Neural progenitor cell (in vitro differentiated cells): ENCODE measurements at regions not wholly inside any gene's neighbourhood (a gene's known extent, or its start where the extent isn't known, plus 50 kb on each side); places are given as distances from the start of the nearest gene placed in this dataset.
A peak's percentile ranks its signal among the peaks of the same experiment; 100 is the strongest.

Source experiments
- DNase-seq: peaks from one replicate; pipeline ENCODE4 v3.0.0-alpha.2; 2016; ENCODE audit warnings: low spot score
- H2AFZ ChIP-seq: fragments of 200-600 bp; sonication (generic); replicated peaks from 2 replicates; pipeline ENCODE4 v1.6.1; 2016; ENCODE audit warnings: antibody characterized with exemption
- H3F3A ChIP-seq: fragments of 200-600 bp; sonication (generic); 2 replicates; pipeline ENCODE4 v1.6.1; 2016; ENCODE audit warnings: antibody characterized with exemption, low read depth
- H3K27ac ChIP-seq: fragments of 200-600 bp; sonication (generic); 2 replicates; pipeline ENCODE4 v1.5.1; 2016; ENCODE audit warnings: mild to moderate bottlenecking
- H3K27me3 ChIP-seq: fragments of 200-600 bp; sonication (generic); 2 replicates; pipeline ENCODE4 v1.6.1; 2016; ENCODE audit warnings: mild to moderate bottlenecking, moderate library complexity
- H3K36me3 ChIP-seq: fragments of 200-600 bp; sonication (generic); 2 replicates; pipeline ENCODE4 v1.5.1; 2016
- H3K4me1 ChIP-seq: fragments of 200-600 bp; sonication (generic); 2 replicates; pipeline ENCODE4 v1.6.1; 2016; ENCODE audit warnings: mixed run types
- H3K4me2 ChIP-seq: fragments of 200-600 bp; sonication (generic); 2 replicates; pipeline ENCODE4 v1.6.1; 2016
- H3K4me3 ChIP-seq: fragments of 200-600 bp; sonication (generic); 2 replicates; pipeline ENCODE4 v1.5.1; 2016
- H3K79me2 ChIP-seq: fragments of 200-600 bp; sonication (generic); 2 replicates; pipeline ENCODE4 v1.6.1; 2016; ENCODE audit warnings: low read depth
- H3K9ac ChIP-seq: fragments of 200-600 bp; sonication (generic); 2 replicates; pipeline ENCODE4 v1.6.1; 2016
- H3K9me3 ChIP-seq: fragments of 200-600 bp; sonication (generic); 2 replicates; pipeline ENCODE4 v1.5.1; 2016; ENCODE audit warnings: low read depth
- H4K20me1 ChIP-seq: fragments of 200-600 bp; sonication (generic); 2 replicates; pipeline ENCODE4 v1.6.1; 2016; ENCODE audit warnings: low read depth
- H3K27ac Mint-ChIP-seq: 3 replicates; pipeline ENCODE4 v1.8.0; 2021; ENCODE audit warnings: mixed read lengths
- H3K27me3 Mint-ChIP-seq: 2 replicates; pipeline ENCODE4 v1.8.0; 2022; ENCODE audit warnings: low read depth, mild to moderate bottlenecking, inconsistent platforms, moderate library complexity, mixed read lengths; ENCODE audit not compliant: insufficient read depth
- H3K36me3 Mint-ChIP-seq: 3 replicates; pipeline ENCODE4 v1.8.0; 2021; ENCODE audit warnings: mixed read lengths
- H3K4me1 Mint-ChIP-seq: 3 replicates; pipeline ENCODE4 v1.8.0; 2021; ENCODE audit warnings: mixed read lengths
- H3K4me3 Mint-ChIP-seq: 3 replicates; pipeline ENCODE4 v1.8.0; 2021; ENCODE audit warnings: mild to moderate bottlenecking, moderate library complexity, mixed read lengths
- H3K9me3 Mint-ChIP-seq: 3 replicates; pipeline ENCODE4 v1.8.0; 2020; ENCODE audit warnings: mixed read lengths
- CTCF ChIP-seq: fragments of 200-600 bp; sonication (generic); IDR thresholded peaks from 2 replicates; pipeline ENCODE4 v1.5.1; 2017; ENCODE audit warnings: antibody characterized with exemption, mild to moderate bottlenecking
- EZH2 ChIP-seq: fragments of 200-600 bp; sonication (generic); IDR thresholded peaks from 2 replicates; pipeline ENCODE4 v1.6.1; 2017; ENCODE audit warnings: antibody characterized with exemption, mild to moderate bottlenecking, moderate library complexity
- EZH2phosphoT487 ChIP-seq: fragments of 200-600 bp; sonication (generic); IDR thresholded peaks from 2 replicates; pipeline ENCODE4 v1.6.1; 2017; ENCODE audit warnings: antibody characterized with exemption

- H3K36me3 Mint-ChIP-seq = peaks cover 6% of the 10 kb centered on the region
- Histone ChIP-seq H3K4me2 (no peak overlapping the region), H2AFZ (no peak overlapping the region), H3K9me3 (no peaks in the 10 kb centered on the region), H3K27me3 (no peaks in the 10 kb centered on the region), H3K4me3 (no peak overlapping the region), H4K20me1 (no peaks in the 10 kb centered on the region), H3F3A (no peaks in the 10 kb centered on the region), H3K36me3 (no peaks in the 10 kb centered on the region), H3K9ac (no peak overlapping the region), H3K4me1 (peaks cover 5% of the 10 kb centered on the region), H3K79me2 (no peaks in the 10 kb centered on the region), H3K27ac (no peak overlapping the region)
- H3K27ac Mint-ChIP-seq = no peak overlapping the region
- H3K4me1 Mint-ChIP-seq = peaks cover 21% of the 10 kb centered on the region
- H3K4me3 Mint-ChIP-seq = no peak overlapping the region
- peaks cover 16% of the 10 kb centered on the region for H3K9me3 Mint-ChIP-seq
- peaks cover 6% of the 10 kb centered on the region for H3K27me3 Mint-ChIP-seq
- no peak for DNase-seq
- TF ChIP-seq EZH2phosphoT487 = no peak
Observed at GRCh38 chr6:113607821-113608545, 249.2 kb upstream of the MARCKS start.

- peak overlapping the region; percentile 15 for H3K27ac ChIP-seq
- Mint-ChIP-seq H3K9me3 (peaks cover 18% of the 10 kb centered on the region), H3K36me3 (peaks cover 6% of the 10 kb centered on the region), H3K27ac (peak overlapping the region; percentile 77), H3K27me3 (peaks cover 5% of the 10 kb centered on the region), H3K4me1 (peaks cover 26% of the 10 kb centered on the region), H3K4me3 (no peak overlapping the region)
- no peak for DNase-seq
- no peaks in the 10 kb centered on the region for H3K27me3 ChIP-seq
- no peaks in the 10 kb centered on the region for H3K36me3 ChIP-seq
- no peak overlapping the region for H3K9ac ChIP-seq
- no peaks in the 10 kb centered on the region for H4K20me1 ChIP-seq
- H2AFZ ChIP-seq = no peak overlapping the region
- no peaks in the 10 kb centered on the region for H3F3A ChIP-seq
- no peak overlapping the region for H3K4me3 ChIP-seq
- peaks cover 5% of the 10 kb centered on the region for H3K4me1 ChIP-seq
- no peaks in the 10 kb centered on the region for H3K9me3 ChIP-seq
- TF ChIP-seq EZH2phosphoT487 (no peak), CTCF (no peak), EZH2 (no peak)
- H3K79me2 ChIP-seq = no peaks in the 10 kb centered on the region
- no peak overlapping the region for H3K4me2 ChIP-seq
Observed at GRCh38 chr6:113610377-113610988, 246.7 kb upstream of the MARCKS start.

- Histone ChIP-seq H3K4me3 (no peak overlapping the region), H2AFZ (no peak overlapping the region), H3K27me3 (no peaks in the 10 kb centered on the region), H3K4me2 (no peak overlapping the region), H3K36me3 (no peaks in the 10 kb centered on the region), H3K27ac (no peak overlapping the region), H4K20me1 (no peaks in the 10 kb centered on the region), H3K9me3 (no peaks in the 10 kb centered on the region), H3K4me1 (peaks cover 14% of the 10 kb centered on the region), H3F3A (no peaks in the 10 kb centered on the region), H3K9ac (no peak overlapping the region), H3K79me2 (no peaks in the 10 kb centered on the region)
- H3K4me1 Mint-ChIP-seq = peaks cover 12% of the 10 kb centered on the region
- no peak for DNase-seq
- H3K36me3 Mint-ChIP-seq = no peaks in the 10 kb centered on the region
- peaks cover 7% of the 10 kb centered on the region for H3K9me3 Mint-ChIP-seq
- no peak overlapping the region for H3K27ac Mint-ChIP-seq
- TF ChIP-seq EZH2phosphoT487 (no peak), CTCF (no peak), EZH2 (no peak)
- H3K4me3 Mint-ChIP-seq = no peak overlapping the region
- H3K27me3 Mint-ChIP-seq = peaks cover 6% of the 10 kb centered on the region
Observed at GRCh38 chr6:113616701-113617274, 240.4 kb upstream of the MARCKS start.

- Histone ChIP-seq H3K27me3 (no peaks in the 10 kb centered on the region), H4K20me1 (no peaks in the 10 kb centered on the region), H3K9ac (no peak overlapping the region), H3K4me3 (no peak overlapping the region), H3F3A (no peaks in the 10 kb centered on the region), H3K27ac (no peak overlapping the region), H3K4me1 (peaks cover 17% of the 10 kb centered on the region), H3K36me3 (no peaks in the 10 kb centered on the region), H2AFZ (no peak overlapping the region), H3K4me2 (no peak overlapping the region), H3K79me2 (no peaks in the 10 kb centered on the region), H3K9me3 (no peaks in the 10 kb centered on the region)
- no peak for TF ChIP-seq EZH2
- TF ChIP-seq EZH2phosphoT487 = no peak
- TF ChIP-seq CTCF = no peak
- peaks cover 9% of the 10 kb centered on the region for H3K27me3 Mint-ChIP-seq
- H3K36me3 Mint-ChIP-seq = no peaks in the 10 kb centered on the region
- H3K27ac Mint-ChIP-seq = no peak overlapping the region
- no peaks in the 10 kb centered on the region for H3K9me3 Mint-ChIP-seq
- H3K4me3 Mint-ChIP-seq = no peak overlapping the region
- no peak for DNase-seq
- H3K4me1 Mint-ChIP-seq = peaks cover 11% of the 10 kb centered on the region
Observed at GRCh38 chr6:113619077-113619476, 238.1 kb upstream of the MARCKS start.
